HG03060 (cell line): ENCODE measurements at regions not wholly inside any gene's neighbourhood (a gene's known extent, or its start where the extent isn't known, plus 50 kb on each side); places are given as distances from the start of the nearest gene placed in this dataset.

ENCODE experiments used
- ATAC-seq: cut with Tn5 transposase; IDR thresholded peaks from one replicate; pipeline ENCODE4 v1.9.1; 2021; ENCODE audit warnings: low read depth, moderate number of reproducible peaks; ENCODE audit not compliant: unreplicated experiment

DNA sequence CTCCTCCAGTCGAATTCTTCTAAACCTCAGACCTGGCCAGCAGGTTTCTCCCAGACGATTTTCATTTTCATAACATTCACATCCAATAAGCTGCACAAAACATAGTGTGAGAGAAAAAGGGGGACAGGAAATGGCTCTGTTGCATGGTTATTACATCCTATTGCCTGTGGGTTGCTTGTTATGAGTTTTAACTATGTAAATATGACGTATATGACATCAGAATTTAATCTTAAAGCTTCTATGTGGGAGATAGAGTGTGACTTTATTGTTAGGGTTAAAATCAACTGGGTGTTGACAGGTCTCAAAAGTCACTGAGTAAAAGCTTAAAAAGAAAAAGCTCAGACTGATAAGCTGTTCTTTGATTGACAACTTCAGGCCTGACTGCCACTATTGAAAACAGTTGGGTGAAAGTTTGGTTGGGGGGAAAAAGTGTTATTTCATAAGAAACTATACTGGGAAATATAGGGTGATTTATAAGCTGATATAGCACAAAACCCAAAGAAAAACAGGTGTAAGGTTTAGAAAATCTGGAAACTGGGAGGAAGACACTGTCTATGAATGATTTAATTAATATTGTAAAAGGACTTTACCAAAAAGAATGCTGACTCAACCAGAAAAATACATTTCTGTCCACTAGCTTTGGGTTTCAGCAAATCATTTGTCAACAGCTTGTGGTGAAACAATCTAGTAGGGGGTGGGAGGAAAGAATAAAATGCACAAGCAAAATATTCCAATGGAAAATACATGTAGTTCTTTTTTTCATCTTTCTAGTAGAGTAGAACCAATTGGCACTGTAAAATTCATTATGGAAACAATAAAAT is 134.1 kb upstream of the CEP162 start:
- ATAC-seq, result no peak

DNA sequence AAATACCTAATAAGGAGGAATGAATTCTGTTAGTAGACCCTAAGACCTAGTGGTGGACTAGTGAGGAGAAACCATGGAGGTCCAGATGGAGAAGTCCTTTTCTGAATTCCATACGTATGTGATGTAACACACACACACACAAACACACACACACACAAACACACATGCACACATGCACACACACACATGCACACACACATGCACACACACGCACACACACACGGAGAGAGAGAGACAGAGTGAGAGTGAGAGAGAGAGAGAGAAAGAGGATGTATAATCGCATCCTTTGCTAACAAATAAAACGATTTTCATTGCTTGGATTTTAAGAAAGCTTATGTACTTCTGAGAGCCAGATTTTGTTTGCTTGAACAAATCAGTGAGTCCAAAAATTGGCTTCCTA is 132.6 kb upstream of the CEP162 start:
- no peak for ATAC-seq

- ATAC-seq, result no peak
Observed at GRCh38 chr6:84358581-84358980, 131.1 kb upstream of the CEP162 start.

DNA sequence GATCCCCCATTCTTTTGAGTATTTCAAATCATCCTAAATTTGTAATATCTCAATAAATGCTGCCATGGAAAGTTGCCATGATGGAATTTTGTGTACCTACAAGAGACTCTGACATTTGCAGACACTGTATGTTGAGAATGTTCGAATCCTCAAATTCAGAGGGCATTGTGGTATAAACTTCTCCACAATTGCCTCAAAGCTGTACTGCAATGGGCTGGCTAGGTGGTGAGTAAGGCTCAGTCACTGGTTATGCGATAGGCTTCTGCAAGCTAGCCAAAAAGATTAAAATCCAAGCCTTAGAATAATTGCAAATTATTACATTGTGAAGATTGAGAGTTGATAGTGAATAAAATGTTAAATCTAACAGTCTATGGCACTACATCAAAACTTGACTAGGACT is 130.2 kb upstream of the CEP162 start:
- ATAC-seq, result no peak

GRCh38 chr6:84356907-84357306 is 129.5 kb upstream of the CEP162 start:
- no peak for ATAC-seq

- ATAC-seq, result no peak
Observed at GRCh38 chr6:84353459-84354423, 126.3 kb upstream of the CEP162 start.

- ATAC-seq, result no peak
Observed at GRCh38 chr6:84350397-84350796, 123.0 kb upstream of the CEP162 start.

- no peak for ATAC-seq
Observed at GRCh38 chr6:84349542-84349941, 122.1 kb upstream of the CEP162 start.

DNA sequence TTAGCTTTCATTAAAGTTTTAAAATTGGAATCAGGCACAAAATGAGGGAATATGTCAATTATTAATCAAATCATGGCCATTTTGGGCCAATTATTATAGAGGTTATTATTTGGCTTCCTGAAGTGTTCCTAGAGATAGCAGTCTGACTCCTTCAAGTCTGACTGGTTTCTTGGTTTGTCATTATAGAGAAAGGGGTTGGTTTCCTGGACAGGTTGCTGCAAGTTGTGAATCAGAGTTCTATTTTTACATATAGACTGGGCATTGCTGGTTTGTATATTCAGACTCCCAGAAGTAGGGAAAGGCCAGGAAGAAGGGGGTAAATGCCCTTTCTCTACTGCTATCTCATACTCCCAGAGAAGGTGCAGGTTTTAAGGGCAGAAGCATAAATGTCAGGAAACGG is 121.4 kb upstream of the CEP162 start:
- ATAC-seq, result no peak

DNA sequence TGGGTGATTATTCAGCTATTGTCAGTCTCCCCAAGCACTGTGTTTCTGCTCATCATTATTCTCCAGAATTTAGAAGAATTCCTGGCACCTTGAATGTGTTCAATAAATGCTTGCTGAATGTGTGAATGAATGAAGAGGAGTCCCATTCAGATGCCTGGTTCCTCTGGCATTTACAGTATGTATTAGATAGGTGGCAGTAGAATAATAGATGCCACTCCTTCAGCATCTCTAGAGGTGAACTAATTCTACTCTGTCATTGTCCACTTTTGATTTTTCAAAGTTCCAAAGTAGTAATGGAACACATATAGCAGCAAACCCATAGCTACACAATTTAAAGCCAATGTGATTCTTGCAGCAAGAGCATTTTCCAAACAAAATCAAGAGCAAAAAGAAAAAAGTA is 118.9 kb upstream of the CEP162 start:
- ATAC-seq, result no peak

DNA sequence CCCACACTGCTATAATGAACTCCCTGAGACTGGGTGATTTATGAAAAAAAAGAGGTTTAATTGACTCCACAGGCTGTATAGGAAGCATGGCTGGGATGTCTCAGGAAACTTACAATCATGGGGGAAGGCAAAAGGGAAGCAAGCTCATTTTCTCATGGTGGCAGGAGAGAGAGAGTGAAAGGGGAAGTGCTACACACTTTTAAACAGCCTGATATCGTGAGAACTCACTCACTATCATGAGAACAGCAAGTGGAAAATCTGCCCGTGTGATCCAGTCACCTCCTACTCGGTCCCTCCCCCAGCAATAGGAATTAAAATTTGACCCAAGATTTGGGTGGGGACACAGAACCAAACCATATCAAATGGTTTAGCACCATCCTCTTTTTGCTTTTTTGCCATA is 116.6 kb upstream of the CEP162 start:
- ATAC-seq, result no peak

DNA sequence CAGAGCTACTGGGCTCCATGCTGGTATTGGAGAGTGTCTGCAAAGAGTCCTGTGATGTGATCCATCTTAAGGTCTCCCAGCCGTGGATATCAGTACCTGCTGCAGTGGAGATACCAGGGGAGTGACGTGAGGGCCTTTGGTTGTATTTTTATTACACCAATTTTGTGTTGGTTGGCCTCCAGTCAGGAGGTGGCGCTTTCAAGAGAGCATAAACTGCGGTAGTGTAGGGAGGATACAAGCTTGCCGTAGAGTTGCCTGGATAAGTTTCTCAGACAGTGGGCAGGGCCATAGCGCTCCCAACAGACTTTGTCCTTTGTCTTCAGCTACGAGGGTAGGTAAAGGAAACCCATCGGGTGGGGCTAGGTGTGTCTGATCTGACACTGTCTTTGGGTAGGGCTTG is 113.0 kb upstream of the CEP162 start:
- no peak for ATAC-seq

DNA sequence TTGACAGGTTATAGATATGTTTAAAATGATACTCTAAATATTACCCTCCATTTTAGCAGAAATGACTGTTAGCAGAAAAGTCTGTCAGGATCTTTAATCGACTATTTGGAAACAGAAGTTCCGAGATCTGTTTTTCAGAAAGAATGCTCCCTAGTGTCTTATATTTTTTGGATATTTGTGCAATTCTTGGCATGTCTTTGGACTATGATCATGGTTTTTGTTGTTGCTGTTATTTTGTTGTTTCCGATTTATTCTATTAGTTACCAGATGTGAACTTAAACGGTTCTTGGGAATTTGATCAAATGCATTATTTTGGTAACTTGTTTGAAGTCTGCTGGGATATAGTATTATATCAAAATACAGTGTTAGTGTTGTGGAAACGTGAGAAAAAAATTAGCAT is 106.4 kb upstream of the CEP162 start:
- ATAC-seq, result no peak

GRCh38 chr6:84332139-84333034 is 104.9 kb upstream of the CEP162 start:
- ATAC-seq, result peak; percentile 97

GRCh38 chr6:84330325-84330724 is 102.9 kb upstream of the CEP162 start:
- ATAC-seq, result no peak

- ATAC-seq, result no peak
Observed at GRCh38 chr6:84329516-84329915, 102.1 kb upstream of the CEP162 start.

DNA sequence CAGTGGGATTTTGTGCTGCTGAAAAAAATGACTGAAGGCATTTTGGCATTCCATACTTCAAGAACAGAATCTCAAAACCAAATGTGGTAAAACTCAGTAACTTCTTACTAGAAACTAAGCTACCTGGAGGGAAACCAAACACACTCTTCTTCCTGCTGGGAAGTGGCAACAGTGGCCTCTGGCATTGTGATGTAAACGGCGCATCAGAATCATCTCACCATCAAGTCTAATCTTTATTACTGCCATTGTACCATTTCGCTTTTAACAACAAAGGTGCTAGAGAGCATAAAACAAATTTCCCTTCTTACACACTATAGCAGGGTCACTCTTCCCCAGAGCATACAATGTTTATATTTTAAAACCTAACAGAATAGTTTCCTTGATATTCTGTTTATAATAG is 101.6 kb upstream of the CEP162 start:
- no peak for ATAC-seq

DNA sequence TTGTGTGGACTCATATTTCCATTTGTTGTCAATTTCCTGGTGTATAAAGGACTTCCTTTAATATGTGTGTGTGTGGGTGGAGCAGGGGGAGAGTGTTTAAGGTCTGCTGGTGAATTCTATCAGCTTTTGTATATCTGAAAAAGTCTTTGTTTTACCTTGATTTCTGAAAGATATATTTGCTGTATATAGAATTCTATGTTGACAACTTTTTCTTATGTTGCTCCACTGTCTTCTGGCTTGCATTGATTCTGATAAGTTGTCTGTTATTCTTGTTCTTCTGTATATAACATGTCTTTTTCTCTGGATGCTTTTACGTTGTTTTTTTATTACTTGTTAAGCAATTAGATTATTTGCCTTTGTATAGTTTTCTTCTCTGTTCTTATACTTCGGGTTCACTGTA is 90.0 kb upstream of the CEP162 start:
- ATAC-seq, result no peak

DNA sequence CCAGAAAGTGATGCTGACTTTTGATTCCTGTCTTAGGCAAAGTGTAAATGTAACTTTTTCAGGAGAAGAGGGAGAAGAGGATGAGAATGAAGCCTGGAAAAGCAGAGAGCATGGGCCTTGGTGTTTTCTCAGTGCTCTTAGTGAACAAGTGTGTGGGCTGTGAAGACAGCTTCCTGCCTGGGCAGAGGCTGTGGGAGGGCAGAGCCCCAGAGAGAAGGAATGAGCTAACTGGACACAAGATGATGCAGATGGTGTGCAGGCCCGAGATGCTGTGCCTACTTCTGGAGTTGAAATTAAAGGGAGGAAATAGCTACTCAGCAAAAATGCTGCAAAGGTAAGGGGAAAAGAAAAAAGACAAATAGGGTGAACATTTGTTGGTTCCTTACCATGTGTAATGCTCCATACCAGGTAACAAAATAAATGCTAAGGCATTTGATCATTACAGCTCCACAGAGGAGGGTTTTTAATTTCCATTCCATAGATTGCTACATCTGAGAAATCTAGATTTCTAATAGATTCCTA is 87.0 kb upstream of the CEP162 start:
- ATAC-seq, result no peak

DNA sequence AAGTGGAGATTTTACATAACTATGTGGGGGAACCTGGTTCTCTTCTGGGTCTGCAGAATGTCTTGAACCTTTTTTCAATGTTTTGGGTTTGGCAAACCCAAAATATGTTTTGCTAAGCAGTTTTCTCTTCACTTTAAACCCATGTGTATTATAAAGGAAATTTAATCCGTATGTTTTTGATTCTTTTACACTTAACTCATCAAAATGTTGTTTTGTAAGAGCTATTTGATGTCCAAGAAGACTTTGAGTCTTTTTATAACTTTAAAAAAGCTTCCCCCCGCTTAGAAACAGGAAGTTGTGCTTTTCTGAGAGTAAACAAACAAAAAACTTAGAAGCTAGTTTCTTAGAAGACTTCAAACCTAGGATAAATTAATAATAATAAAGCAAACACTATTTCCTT is 81.9 kb upstream of the CEP162 start:
- no peak for ATAC-seq
